DND-41 (cell line): ENCODE measurements at regions not wholly inside any gene's neighbourhood (a gene's known extent, or its start where the extent isn't known, plus 50 kb on each side); places are given as distances from the start of the nearest gene placed in this dataset.

Source experiments
- EZH2 ChIP-seq: IDR thresholded peaks from 3 replicates; pipeline ENCODE4 v1.6.1; 2012; ENCODE audit warnings: borderline replicate concordance, low read depth, mild to moderate bottlenecking, moderate library complexity, low read length, inconsistent platforms; ENCODE audit not compliant: severe bottlenecking
- TF ChIP-seq, protein P1 (sequence below): IDR thresholded peaks from 2 replicates; pipeline ENCODE4 v1.5.1; 2012; ENCODE audit warnings: borderline replicate concordance, low read length, moderate library complexity, mild to moderate bottlenecking; ENCODE audit not compliant: poor library complexity, severe bottlenecking; ENCODE audit errors: extremely low read depth

GRCh38 chr6:98477231-98477630, 357.1 kb upstream of the POU3F2 start:
- TF ChIP-seq, protein P1, sequence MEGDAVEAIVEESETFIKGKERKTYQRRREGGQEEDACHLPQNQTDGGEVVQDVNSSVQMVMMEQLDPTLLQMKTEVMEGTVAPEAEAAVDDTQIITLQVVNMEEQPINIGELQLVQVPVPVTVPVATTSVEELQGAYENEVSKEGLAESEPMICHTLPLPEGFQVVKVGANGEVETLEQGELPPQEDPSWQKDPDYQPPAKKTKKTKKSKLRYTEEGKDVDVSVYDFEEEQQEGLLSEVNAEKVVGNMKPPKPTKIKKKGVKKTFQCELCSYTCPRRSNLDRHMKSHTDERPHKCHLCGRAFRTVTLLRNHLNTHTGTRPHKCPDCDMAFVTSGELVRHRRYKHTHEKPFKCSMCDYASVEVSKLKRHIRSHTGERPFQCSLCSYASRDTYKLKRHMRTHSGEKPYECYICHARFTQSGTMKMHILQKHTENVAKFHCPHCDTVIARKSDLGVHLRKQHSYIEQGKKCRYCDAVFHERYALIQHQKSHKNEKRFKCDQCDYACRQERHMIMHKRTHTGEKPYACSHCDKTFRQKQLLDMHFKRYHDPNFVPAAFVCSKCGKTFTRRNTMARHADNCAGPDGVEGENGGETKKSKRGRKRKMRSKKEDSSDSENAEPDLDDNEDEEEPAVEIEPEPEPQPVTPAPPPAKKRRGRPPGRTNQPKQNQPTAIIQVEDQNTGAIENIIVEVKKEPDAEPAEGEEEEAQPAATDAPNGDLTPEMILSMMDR, result no peak
- TF ChIP-seq EZH2, result no peak
